Caco-2 (cell line): ENCODE measurements at regions not wholly inside any gene's neighbourhood (a gene's known extent, or its start where the extent isn't known, plus 50 kb on each side); places are given as distances from the start of the nearest gene placed in this dataset.

Experiments
- BruUV-seq: library from RNA; stranded (reverse); fragments of 400-500 nt; replicated peaks from 2 replicates; lab custom pipeline; 2021; lab: Mats Ljungman, UMichigan
- CTCF ChIA-PET: fragments of 300-600 bp; sonication (Branson Sonifier 250); formaldehyde crosslinking; loops from one replicate; lab custom pipeline; 2022; ENCODE audit warnings: antibody characterized with exemption; lab: Charles Lee
- POLR2A ChIA-PET: fragments of 300-600 bp; sonication (Branson Sonifier 250); formaldehyde crosslinking; loops from one replicate; lab custom pipeline; 2022; ENCODE audit warnings: antibody characterized with exemption; lab: Charles Lee
- DNase-seq, 2 experiments: peaks; one replicate each; pipeline versions ENCODE4 v3.0.0 to v3.0.0-alpha.2; 2020 to 2022
- H3K27me3 ChIP-seq: replicated peaks from 2 replicates; pipeline ENCODE4 v1.6.0; 2011; ENCODE audit warnings: low read length; ENCODE audit not compliant: control insufficient read depth, insufficient read depth
- H3K36me3 ChIP-seq: 2 replicates; pipeline ENCODE4 v1.5.1; 2011; ENCODE audit warnings: low read length; ENCODE audit not compliant: control insufficient read depth, insufficient read depth
- H3K4me1 ChIP-seq: fragments of 250-450 bp; sonication (Bioruptor Pico); 2 replicates; pipeline ENCODE4 v1.5.1; 2020; ENCODE audit warnings: mild to moderate bottlenecking
- H3K4me3 ChIP-seq: 2 replicates; pipeline ENCODE4 v1.5.1; 2011; ENCODE audit warnings: low read depth, mild to moderate bottlenecking, control low read depth, low read length
- H3K9me3 ChIP-seq: fragments of 250-450 bp; sonication (Bioruptor Pico); 2 replicates; pipeline ENCODE4 v1.5.1; 2020; ENCODE audit warnings: mild to moderate bottlenecking, moderate library complexity
- H3K27ac Mint-ChIP-seq: one replicate; pipeline ENCODE4 v1.8.0; 2022; ENCODE audit warnings: mixed read lengths; ENCODE audit not compliant: unreplicated experiment
- H3K27me3 Mint-ChIP-seq: one replicate; pipeline ENCODE4 v1.8.0; 2022; ENCODE audit warnings: mixed read lengths; ENCODE audit not compliant: insufficient read depth, unreplicated experiment
- H3K36me3 Mint-ChIP-seq: one replicate; pipeline ENCODE4 v1.8.0; 2022; ENCODE audit warnings: mild to moderate bottlenecking, mixed read lengths; ENCODE audit not compliant: insufficient read depth, unreplicated experiment
- H3K4me1 Mint-ChIP-seq: one replicate; pipeline ENCODE4 v1.8.0; 2022; ENCODE audit warnings: low read depth, mixed read lengths; ENCODE audit not compliant: unreplicated experiment
- H3K4me3 Mint-ChIP-seq: one replicate; pipeline ENCODE4 v1.8.0; 2022; ENCODE audit warnings: mild to moderate bottlenecking, moderate library complexity, mixed read lengths; ENCODE audit not compliant: unreplicated experiment
- H3K9me3 Mint-ChIP-seq: one replicate; pipeline ENCODE4 v1.8.0; 2022; ENCODE audit warnings: mixed read lengths; ENCODE audit not compliant: unreplicated experiment
- CTCF ChIP-seq, 2 experiments: fragments of 200-600 bp in 1 of 2; IDR thresholded peaks; 1 replicate in 1 of 2; 2 replicates in 1 of 2; pipeline versions ENCODE4 v1.5.1 to v1.8.0; 2011 to 2022; ENCODE audit warnings: antibody characterized with exemption in 1 of 2, control low read depth in 1 of 2, inconsistent platforms in 1 of 2, low read depth in 1 of 2, low read length in 1 of 2, mild to moderate bottlenecking in 1 of 2, moderate library complexity in 1 of 2; ENCODE audit not compliant: insufficient read depth in 1 of 2, severe bottlenecking in 1 of 2, unreplicated experiment in 1 of 2
- intact Hi-C: fragments of 100-400 bp; cut with micrococcal nuclease; formaldehyde crosslinking; loops from one replicate; pipeline ENCODE4 v1.10.0; 2022; ENCODE audit not compliant: unreplicated experiment

GRCh38 chr22:44400763-44401060 is 88.0 kb upstream of the SHISAL1 start:
- no peak for TF ChIP-seq CTCF (IDR thresholded peaks at IDR 0.05; ENCODE audit: insufficient read depth in 1 of 2, low read depth in 1 of 2, low read length in 1 of 2, severe bottlenecking in 1 of 2, unreplicated experiment in 1 of 2)
- H3K4me1 Mint-ChIP-seq, result no peaks in the 10 kb centered on the region
- no peaks in the 10 kb centered on the region for H3K36me3 Mint-ChIP-seq
- BruUV-seq, result no TSS peak
- no peak overlapping the region for H3K4me3 Mint-ChIP-seq
- no peaks in the 10 kb centered on the region for H3K9me3 ChIP-seq
- H3K27me3 Mint-ChIP-seq, result peaks cover 17% of the 10 kb centered on the region
- H3K27ac Mint-ChIP-seq, result no peak overlapping the region
- intact Hi-C loops, result no loop called here
- no peak for DNase-seq
- no peaks in the 10 kb centered on the region for H3K36me3 ChIP-seq
- ChIA-PET CTCF (no interaction called here), POLR2A (no interaction called here)
- H3K4me3 ChIP-seq, result no peak overlapping the region
- H3K27me3 ChIP-seq, result no peaks in the 10 kb centered on the region
- no peaks in the 10 kb centered on the region for H3K4me1 ChIP-seq
- H3K9me3 Mint-ChIP-seq, result no peaks in the 10 kb centered on the region

GRCh38 chr22:44399906-44400762 is 87.4 kb upstream of the SHISAL1 start:
- peaks cover 21% of the 10 kb centered on the region for H3K27me3 Mint-ChIP-seq
- BruUV-seq, result no TSS peak

More at GRCh38 chr22:44399906-44400762, 87.4 kb upstream of the SHISAL1 start:
- H3K9me3 ChIP-seq, result no peaks in the 10 kb centered on the region
- no peaks in the 10 kb centered on the region for H3K27me3 ChIP-seq
- Mint-ChIP-seq H3K9me3 (no peaks in the 10 kb centered on the region), H3K4me3 (no peak overlapping the region), H3K27ac (no peak overlapping the region), H3K36me3 (no peaks in the 10 kb centered on the region), H3K4me1 (no peaks in the 10 kb centered on the region)
- ChIA-PET CTCF (no interaction called here), POLR2A (no interaction called here)
- intact Hi-C loops, result no loop called here
- no peaks in the 10 kb centered on the region for H3K36me3 ChIP-seq
- peak in 1 of 2 experiments; percentile 20 for DNase-seq
- no peak overlapping the region for H3K4me3 ChIP-seq
- no peaks in the 10 kb centered on the region for H3K4me1 ChIP-seq
- TF ChIP-seq CTCF (IDR thresholded peaks at IDR 0.05; ENCODE audit: insufficient read depth in 1 of 2, low read depth in 1 of 2, low read length in 1 of 2, severe bottlenecking in 1 of 2, unreplicated experiment in 1 of 2), result no peak
